Fibroblast of lung (primary cell): ENCODE measurements at regions not wholly inside any gene's neighbourhood (a gene's known extent, or its start where the extent isn't known, plus 50 kb on each side); places are given as distances from the start of the nearest gene placed in this dataset.
"Not testable (repeated sequence)": the region's sequence is repeated elsewhere in the genome, so short reads cannot be mapped to it uniquely, and the experiment has no call there.

ENCODE experiments used
- EZH2 ChIP-seq: IDR thresholded peaks from 2 replicates; pipeline ENCODE4 v1.5.1; 2012; ENCODE audit warnings: low read length, control low read depth, mild to moderate bottlenecking; ENCODE audit errors: missing control alignments
- TF ChIP-seq, protein P1 (sequence below), 2 donors: IDR thresholded peaks in 1 of 2; conservative IDR thresholded peaks in 1 of 2; 1 replicate in 1 of 2; 2 replicates in 1 of 2; pipeline ENCODE4 v1.5.1; 2011 to 2012; ENCODE audit warnings: low read length in 2 of 2, control low read depth in 1 of 2, inconsistent platforms in 1 of 2, low read depth in 1 of 2, mild to moderate bottlenecking in 1 of 2

GRCh38 chrY:11014229-11014628, 1486.5 kb downstream of the TSPY10 start:
- TF ChIP-seq, protein P1, sequence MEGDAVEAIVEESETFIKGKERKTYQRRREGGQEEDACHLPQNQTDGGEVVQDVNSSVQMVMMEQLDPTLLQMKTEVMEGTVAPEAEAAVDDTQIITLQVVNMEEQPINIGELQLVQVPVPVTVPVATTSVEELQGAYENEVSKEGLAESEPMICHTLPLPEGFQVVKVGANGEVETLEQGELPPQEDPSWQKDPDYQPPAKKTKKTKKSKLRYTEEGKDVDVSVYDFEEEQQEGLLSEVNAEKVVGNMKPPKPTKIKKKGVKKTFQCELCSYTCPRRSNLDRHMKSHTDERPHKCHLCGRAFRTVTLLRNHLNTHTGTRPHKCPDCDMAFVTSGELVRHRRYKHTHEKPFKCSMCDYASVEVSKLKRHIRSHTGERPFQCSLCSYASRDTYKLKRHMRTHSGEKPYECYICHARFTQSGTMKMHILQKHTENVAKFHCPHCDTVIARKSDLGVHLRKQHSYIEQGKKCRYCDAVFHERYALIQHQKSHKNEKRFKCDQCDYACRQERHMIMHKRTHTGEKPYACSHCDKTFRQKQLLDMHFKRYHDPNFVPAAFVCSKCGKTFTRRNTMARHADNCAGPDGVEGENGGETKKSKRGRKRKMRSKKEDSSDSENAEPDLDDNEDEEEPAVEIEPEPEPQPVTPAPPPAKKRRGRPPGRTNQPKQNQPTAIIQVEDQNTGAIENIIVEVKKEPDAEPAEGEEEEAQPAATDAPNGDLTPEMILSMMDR (conservative IDR thresholded peaks at IDR 0.05 in 1 of 2, IDR thresholded peaks at IDR 0.05 in 1 of 2; ENCODE audit: low read depth in 1 of 2, low read length in 2 of 2), result not testable (repeated sequence)
- TF ChIP-seq EZH2, result not testable (repeated sequence)
